BJ (cell line): ENCODE measurements at regions not wholly inside any gene's neighbourhood (a gene's known extent, or its start where the extent isn't known, plus 50 kb on each side); places are given as distances from the start of the nearest gene placed in this dataset.

Source experiments
- CTCF ChIA-PET: fragments of 350-600 bp; formaldehyde crosslinking; extraction: SDS; loops from one replicate; lab custom pipeline; 2021; ENCODE audit warnings: antibody characterized with exemption, inconsistent platforms; lab: Yijun Ruan, JAX
- POLR2A ChIA-PET: fragments of 300-600 bp; sonication (Branson Sonifier 250); formaldehyde crosslinking; extraction: SDS; loops from one replicate; lab custom pipeline; 2021; ENCODE audit warnings: antibody characterized with exemption; lab: Charles Lee
- DNase-seq: peaks from one replicate; pipeline ENCODE4 v3.0.0-alpha.2; 2011; ENCODE audit warnings: low read depth
- H3K27me3 ChIP-seq: 2 replicates; pipeline ENCODE4 v1.6.0; 2011; ENCODE audit warnings: low read length; ENCODE audit not compliant: control insufficient read depth, insufficient read depth
- H3K36me3 ChIP-seq: 2 replicates; pipeline ENCODE4 v1.5.1; 2011; ENCODE audit warnings: low read length; ENCODE audit not compliant: control insufficient read depth, insufficient read depth
- H3K4me3 ChIP-seq: 2 replicates; pipeline ENCODE4 v1.5.1; 2011; ENCODE audit warnings: low read depth, mild to moderate bottlenecking, control low read depth, low read length
- TF ChIP-seq, protein P1 (sequence below): IDR thresholded peaks from 2 replicates; pipeline ENCODE4 v1.5.1; 2011; ENCODE audit warnings: low read depth, mild to moderate bottlenecking, control low read depth, inconsistent platforms, low read length, moderate library complexity; ENCODE audit not compliant: insufficient read depth

DNA sequence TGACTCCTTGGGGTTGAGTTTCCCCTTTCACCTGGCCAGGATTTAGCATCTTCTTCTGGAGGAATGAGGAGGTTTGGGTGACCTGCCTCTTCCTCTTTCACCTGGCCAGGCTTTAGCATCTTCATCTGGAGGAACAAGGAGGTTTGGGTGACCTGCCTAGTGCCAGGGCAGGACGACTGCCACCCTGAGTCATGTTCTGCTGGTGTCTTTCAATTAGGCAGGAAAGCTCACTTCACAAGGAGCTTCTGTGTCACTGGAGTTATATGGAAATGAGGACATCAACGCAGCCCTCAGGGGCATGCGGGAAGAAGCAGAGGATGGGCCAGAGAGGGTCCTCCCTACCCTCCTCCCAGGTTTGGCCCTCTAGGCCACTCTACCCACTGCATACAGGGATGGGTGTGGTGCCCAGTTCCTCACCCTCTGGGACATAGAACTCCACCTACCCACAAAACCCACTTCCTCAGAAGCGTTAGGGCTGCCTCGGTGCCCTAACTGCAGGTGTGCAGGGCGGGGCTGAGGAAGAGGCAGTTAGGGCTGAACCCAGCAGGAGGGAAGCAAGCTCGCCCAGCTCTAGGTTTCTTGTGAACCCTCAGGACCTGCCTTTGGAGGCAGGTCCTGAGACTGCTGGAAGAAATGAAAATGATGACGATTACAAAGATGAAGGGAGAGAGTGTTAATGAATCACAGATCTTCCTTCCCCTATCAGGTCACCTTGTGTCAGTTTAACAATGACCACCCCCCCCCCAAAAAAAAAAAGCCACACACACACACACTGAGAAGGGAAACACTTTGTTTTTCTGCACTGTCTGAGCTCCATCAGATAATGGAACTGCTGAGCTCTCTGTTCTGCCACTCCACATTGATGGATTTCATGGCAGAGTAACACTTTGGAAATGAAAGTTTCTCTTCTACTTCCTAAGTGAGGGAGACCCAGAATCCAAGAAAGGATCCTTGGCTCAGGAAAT lies 71.0 kb downstream of the ARL4C start:
- CTCF ChIA-PET: no interaction called here
- no peak overlapping the region for H3K4me3 ChIP-seq
- no peak for DNase-seq
- H3K27me3 ChIP-seq: no peaks in the 10 kb centered on the region
- POLR2A ChIA-PET: no interaction called here
- H3K36me3 ChIP-seq: no peaks in the 10 kb centered on the region
- TF ChIP-seq, protein P1, sequence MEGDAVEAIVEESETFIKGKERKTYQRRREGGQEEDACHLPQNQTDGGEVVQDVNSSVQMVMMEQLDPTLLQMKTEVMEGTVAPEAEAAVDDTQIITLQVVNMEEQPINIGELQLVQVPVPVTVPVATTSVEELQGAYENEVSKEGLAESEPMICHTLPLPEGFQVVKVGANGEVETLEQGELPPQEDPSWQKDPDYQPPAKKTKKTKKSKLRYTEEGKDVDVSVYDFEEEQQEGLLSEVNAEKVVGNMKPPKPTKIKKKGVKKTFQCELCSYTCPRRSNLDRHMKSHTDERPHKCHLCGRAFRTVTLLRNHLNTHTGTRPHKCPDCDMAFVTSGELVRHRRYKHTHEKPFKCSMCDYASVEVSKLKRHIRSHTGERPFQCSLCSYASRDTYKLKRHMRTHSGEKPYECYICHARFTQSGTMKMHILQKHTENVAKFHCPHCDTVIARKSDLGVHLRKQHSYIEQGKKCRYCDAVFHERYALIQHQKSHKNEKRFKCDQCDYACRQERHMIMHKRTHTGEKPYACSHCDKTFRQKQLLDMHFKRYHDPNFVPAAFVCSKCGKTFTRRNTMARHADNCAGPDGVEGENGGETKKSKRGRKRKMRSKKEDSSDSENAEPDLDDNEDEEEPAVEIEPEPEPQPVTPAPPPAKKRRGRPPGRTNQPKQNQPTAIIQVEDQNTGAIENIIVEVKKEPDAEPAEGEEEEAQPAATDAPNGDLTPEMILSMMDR: no peak

DNA sequence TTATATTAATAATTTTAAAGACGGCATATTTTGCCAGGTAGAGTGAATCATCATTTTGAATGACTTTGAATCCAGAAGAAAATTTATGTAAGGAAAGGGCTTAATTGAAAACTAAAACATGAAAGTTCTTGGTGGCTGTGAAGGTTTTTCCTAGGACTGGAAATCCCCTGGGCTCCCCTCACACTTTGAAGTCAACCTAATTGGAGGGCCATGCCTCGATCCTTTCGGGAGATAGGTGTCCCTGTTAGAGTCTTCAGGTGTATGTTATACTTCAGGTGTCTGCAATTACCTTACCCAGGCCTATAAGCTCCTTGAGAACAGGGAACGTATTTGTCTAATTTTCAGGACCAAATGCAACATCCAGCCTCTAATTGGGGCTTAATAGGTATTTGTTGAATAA lies 73.0 kb downstream of the ARL4C start:
- no peaks in the 10 kb centered on the region for H3K27me3 ChIP-seq
- no peak overlapping the region for H3K4me3 ChIP-seq
- H3K36me3 ChIP-seq: no peaks in the 10 kb centered on the region
- POLR2A ChIA-PET: no interaction called here
- TF ChIP-seq, protein P1: no peak
- DNase-seq: no peak
- CTCF ChIA-PET: no interaction called here

DNA sequence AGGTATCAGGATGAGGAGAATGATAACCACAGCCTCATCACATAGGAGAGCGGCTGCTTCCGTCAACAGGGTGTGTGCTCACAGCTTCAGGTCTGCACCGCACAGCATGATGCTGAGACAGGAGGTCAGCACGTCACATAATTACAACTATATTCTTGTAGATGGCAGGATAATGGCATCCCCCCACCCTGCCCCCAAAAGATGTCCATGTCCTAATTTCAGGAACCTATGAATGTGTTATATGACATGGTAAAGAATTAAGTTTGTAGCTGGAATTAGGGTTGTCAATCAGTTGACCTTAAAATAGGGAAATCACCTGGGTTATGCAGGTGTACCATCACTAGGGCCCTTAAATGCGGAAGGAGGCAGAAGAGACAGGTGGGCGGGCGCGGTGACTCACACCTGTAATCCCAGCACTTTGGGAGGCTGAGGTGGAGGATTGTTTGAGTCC lies 73.9 kb downstream of the ARL4C start:
- CTCF ChIA-PET: interaction anchor here (0.7 to 1.2 kb wide), 2 partner anchors 304 to 952 kb away, joined by 3 read pairs; no protein-coding TSS in a partner anchor
- POLR2A ChIA-PET: no interaction called here
- Histone ChIP-seq H3K27me3 (no peaks in the 10 kb centered on the region), H3K4me3 (no peak overlapping the region), H3K36me3 (no peaks in the 10 kb centered on the region)
- TF ChIP-seq, protein P1: no peak
- DNase-seq: no peak

DNA sequence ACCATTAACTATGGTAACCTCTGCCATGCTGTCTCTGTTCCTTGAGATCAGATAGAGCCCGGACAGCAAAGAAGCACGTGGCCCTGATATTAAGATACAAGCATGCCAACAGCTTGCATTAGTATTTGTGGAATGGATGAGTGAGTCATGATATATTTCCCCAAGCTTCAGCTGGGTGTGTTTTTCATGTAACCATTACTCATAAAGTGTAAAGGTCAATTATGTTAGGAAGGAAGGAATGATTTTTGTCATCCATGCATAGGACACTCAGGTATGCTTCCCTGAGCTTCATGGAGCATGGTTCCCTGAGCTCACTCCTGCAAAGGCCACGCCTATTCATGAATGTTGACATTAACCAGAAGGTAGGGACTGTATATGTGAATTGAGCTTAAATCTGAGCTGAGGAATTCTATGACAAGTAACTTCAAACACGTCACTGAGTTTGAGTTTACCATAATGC lies 74.6 kb downstream of the ARL4C start:
- Histone ChIP-seq H3K36me3 (no peaks in the 10 kb centered on the region), H3K27me3 (no peaks in the 10 kb centered on the region), H3K4me3 (no peak overlapping the region)
- ChIA-PET CTCF (interaction anchor here (0.7 to 1.2 kb wide), 3 partner anchors 14 to 951 kb away, joined by 3 read pairs; no protein-coding TSS in a partner anchor), POLR2A (interaction anchor here (0.5 kb wide), 1 partner anchor 9 kb away, joined by 5 read pairs; no protein-coding TSS in a partner anchor)
- TF ChIP-seq, protein P1: no peak
- DNase-seq: peak; percentile 79

DNA sequence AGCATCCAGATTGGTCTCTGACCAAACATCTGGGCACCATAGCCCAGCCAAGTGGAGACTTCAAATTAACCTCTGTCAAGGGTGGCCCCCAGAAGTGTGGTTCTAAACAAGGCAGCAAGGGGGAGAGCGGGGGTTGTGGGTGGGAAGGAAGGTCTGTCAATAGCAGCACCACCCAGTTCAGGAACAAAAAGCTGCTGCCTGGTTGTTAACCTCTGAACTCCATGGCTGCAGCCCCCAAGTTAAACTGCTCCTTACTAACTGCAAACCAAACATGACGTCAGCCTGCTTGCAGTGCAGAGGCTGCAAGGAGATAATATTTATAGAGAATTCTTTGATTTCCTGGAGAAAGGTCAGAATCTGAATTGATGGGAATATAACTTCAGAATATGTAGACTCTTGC lies 76.5 kb downstream of the ARL4C start:
- ChIA-PET POLR2A (no interaction called here), CTCF (no interaction called here)
- TF ChIP-seq, protein P1: no peak
- H3K4me3 ChIP-seq: no peak overlapping the region
- no peaks in the 10 kb centered on the region for H3K36me3 ChIP-seq
- H3K27me3 ChIP-seq: no peaks in the 10 kb centered on the region
- no peak for DNase-seq
